DND-41 (cell line): ENCODE measurements at regions not wholly inside any gene's neighbourhood (a gene's known extent, or its start where the extent isn't known, plus 50 kb on each side); places are given as distances from the start of the nearest gene placed in this dataset.

Experiments used
- EZH2 ChIP-seq: IDR thresholded peaks from 3 replicates; pipeline ENCODE4 v1.6.1; 2012; ENCODE audit warnings: borderline replicate concordance, low read depth, mild to moderate bottlenecking, moderate library complexity, low read length, inconsistent platforms; ENCODE audit not compliant: severe bottlenecking
- TF ChIP-seq, protein P1 (sequence below): IDR thresholded peaks from 2 replicates; pipeline ENCODE4 v1.5.1; 2012; ENCODE audit warnings: borderline replicate concordance, low read length, moderate library complexity, mild to moderate bottlenecking; ENCODE audit not compliant: poor library complexity, severe bottlenecking; ENCODE audit errors: extremely low read depth

DNA sequence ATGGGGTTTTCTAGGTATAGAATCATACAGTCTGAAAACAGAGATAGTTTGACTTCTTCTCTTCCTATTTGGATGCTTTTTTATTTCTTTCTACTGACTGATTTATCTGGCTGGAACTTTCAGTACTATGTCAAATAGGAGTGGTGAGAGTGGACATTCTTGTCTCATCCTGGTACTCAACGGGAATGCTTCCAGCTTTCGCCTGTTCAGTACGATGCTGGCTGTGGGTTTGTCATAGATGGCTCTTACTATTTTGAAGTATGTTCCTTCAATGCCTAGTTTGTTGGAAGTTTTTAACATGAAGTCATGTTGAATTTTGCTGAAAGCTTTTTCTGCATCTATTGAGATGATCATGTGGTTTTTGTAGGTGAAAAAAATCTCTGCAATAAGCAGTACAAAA, 730.4 kb downstream of the PLCL1 start:
- TF ChIP-seq, protein P1, sequence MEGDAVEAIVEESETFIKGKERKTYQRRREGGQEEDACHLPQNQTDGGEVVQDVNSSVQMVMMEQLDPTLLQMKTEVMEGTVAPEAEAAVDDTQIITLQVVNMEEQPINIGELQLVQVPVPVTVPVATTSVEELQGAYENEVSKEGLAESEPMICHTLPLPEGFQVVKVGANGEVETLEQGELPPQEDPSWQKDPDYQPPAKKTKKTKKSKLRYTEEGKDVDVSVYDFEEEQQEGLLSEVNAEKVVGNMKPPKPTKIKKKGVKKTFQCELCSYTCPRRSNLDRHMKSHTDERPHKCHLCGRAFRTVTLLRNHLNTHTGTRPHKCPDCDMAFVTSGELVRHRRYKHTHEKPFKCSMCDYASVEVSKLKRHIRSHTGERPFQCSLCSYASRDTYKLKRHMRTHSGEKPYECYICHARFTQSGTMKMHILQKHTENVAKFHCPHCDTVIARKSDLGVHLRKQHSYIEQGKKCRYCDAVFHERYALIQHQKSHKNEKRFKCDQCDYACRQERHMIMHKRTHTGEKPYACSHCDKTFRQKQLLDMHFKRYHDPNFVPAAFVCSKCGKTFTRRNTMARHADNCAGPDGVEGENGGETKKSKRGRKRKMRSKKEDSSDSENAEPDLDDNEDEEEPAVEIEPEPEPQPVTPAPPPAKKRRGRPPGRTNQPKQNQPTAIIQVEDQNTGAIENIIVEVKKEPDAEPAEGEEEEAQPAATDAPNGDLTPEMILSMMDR = no peak
- TF ChIP-seq EZH2 = no peak
